Right lung (tissue), 2 donors: ENCODE measurements at regions not wholly inside any gene's neighbourhood (a gene's known extent, or its start where the extent isn't known, plus 50 kb on each side); places are given as distances from the start of the nearest gene placed in this dataset.
"Not testable (repeated sequence)": the region's sequence is repeated elsewhere in the genome, so short reads cannot be mapped to it uniquely, and the experiment has no call there.

Experiments used
- DNase-seq, 2 donors: peaks; one replicate each; pipeline ENCODE4 v3.0.0-alpha.2; 2013

GRCh38 chr18:60209042-60209441 lies 163.5 kb downstream of the MC4R start:
- no peak for DNase-seq

- DNase-seq = no peak
These were observed 169.9 kb downstream of the MC4R start for GRCh38 chr18:60202708-60203107.

- no peak for DNase-seq
These were observed 172.0 kb downstream of the MC4R start for GRCh38 chr18:60200558-60200957.

DNA sequence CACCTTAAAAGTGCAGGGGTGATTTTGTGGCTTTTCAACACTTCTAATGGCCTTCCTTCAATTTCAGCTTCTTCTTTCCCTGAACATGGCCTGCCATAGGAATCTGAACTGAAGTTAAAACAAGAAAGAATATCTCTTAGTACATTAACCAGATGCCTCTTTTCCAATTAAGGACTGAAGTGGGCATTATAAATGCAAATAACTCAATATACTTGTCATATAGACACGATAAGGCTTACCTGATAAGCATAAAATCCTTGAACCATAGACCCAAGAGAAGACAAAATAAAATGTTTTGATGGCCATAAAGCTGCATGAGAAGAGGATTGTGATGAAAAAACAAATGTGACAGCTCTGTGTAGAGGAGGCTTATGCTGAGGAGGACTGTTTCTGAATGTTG lies 173.1 kb downstream of the MC4R start:
- no peak for DNase-seq

DNA sequence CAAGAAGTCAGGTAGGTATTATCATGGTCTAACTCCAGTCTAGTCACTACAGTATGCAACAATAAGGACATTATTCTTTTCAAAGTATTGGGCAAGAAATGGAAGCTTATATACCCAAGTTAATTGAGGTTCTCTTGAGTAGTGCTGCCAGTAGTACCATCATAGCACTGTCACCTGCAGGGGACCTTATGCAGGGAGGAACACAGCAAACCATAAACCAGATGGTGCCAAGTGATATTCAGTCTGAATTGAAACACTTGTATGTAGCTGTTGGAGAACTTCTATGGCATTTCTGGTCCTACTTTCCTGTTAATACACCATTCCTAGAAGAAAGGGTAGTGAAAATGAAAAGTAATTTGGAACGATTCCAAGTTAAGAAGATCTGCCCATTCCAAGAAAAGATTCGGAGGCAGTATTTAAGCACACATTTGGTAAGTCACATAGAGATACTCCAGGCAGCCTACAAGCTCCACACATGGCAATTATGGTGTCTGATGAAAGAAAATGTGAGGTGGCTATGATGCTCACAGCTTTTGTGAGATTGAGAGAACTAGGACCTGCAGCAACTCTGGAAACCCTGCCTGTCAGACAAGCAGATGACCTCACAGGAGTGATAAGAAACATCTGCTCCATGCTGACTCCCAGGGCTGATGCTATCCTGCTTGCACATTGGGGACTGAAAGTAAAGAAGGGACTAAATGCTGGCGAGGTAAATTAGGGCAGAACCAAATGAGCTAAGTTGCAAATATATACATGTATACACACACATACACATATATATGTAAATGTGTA lies 174.7 kb downstream of the MC4R start:
- no peak for DNase-seq

DNA sequence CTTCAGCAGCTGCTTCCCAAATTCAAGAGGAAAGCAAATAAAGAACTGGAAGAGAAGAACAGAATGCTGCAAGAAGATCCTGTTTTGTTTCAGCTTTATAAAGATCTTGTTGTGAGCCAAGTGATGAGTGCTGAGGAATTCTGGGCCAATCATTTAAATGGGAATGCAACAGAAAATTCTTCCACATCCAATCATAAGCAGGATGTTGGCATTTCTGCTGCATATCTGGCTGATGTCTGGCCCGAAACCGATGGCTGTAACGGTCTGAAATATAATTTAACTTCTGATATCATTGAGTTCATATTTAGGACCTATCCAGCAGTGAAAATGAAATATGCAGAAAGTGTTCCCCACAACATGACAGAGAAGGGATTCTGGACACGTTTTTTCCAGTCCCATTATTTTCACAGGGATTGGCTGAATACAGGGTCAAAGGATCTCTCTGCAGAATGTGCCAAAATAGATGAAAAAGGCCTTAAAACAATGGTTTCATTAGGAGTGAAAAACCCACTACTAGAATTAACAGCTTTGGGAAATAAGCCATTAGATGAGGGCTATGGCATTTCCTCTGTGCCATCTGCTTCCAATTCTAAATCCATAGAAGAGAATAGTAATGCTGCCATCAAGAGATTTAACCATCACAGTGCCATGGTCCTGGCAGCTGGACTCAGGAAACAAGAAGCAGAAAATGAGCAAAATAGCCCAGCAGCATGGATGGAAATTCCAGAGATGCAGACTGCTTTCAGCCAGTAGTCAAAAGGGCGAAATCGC lies 175.6 kb downstream of the MC4R start:
- DNase-seq = no peak

DNA sequence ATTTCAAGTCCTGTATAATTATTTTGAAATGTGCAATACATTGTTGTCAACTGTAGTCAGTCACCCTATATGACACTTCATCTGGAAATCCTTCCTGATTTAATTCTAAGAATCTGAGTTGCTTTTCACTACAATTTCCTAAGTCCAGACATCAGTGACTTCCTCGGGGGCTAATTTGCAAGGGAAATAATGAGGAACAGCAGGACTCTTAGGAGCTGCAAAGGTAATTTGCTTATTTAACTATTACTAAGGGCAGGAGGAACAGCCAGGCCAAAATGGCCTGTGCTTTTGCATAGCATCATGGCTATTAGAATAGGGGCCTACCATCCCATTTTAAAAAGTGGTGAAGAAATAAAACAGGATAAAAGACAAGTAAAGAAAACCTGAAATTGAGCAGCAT lies 178.8 kb downstream of the MC4R start:
- no peak for DNase-seq

GRCh38 chr18:60191926-60192325 lies 180.6 kb downstream of the MC4R start:
- no peak for DNase-seq

- DNase-seq = peak; percentile 53 to 69
These were observed 182.7 kb downstream of the MC4R start for GRCh38 chr18:60189856-60190255.

GRCh38 chr18:60188958-60189357 lies 183.6 kb downstream of the MC4R start:
- DNase-seq = no peak

DNA sequence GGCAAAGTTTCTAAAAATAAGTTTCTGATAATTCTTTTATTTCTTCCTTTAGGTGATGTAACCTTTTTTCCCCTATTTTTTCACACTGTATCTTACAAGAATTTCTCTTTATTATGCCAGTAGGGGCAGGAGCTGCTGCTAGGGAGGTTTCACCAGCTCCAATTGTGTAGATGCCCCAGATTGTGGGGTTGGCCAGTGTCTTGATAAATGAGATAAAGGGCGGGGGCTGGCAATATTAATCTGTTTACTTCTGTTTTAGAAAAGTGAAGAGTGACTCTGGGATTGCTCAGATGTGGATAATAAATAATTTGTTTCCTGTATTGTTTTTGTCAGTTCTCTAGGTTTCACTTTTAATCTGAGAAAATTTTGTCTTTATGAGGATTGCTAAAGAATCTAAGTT lies 190.4 kb downstream of the MC4R start:
- no peak for DNase-seq

- DNase-seq = no peak
These were observed 191.9 kb downstream of the MC4R start for GRCh38 chr18:60180671-60181070.

DNA sequence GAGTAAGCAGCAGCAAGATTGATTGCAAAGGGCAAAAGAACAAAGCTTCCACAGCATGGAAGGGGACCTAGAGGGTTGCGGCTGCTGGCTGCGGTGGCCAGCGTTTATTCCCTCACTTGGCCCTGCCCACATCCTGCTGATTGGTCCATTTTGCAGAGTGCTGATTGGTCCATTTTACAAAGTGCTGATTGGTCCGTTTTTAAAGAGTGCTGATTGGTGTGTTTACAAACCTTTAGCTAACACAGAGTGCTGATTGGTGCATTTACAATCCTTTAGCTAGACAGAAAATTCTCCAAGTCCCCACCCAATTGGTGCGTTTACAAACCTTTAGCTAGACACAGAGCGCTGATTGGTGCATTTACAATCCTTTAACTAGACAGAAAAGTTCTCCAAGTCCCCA lies 194.4 kb downstream of the MC4R start:
- not testable (repeated sequence) for DNase-seq

- DNase-seq = no peak
These were observed 196.3 kb downstream of the MC4R start for GRCh38 chr18:60176259-60176658.

GRCh38 chr18:60174832-60175231 lies 197.7 kb downstream of the MC4R start:
- no peak for DNase-seq

DNA sequence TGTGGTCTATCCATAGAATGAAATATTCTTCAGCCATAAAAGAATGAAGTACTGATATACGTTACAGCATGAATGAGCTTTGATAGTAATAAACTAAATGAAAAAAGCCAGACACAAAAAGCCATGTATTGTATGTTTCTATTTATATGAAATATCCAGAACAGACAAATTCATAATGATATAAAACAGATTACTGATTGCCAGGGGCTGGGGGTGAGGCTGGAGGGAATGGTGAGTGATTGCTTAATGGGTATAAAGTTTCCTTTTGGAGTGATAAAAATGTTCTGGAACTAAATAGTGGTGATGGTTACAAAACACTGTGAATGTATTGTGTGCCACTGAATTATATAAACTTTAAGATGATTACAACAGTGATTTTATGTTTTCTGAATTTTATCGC lies 200.5 kb downstream of the MC4R start:
- no peak for DNase-seq

DNA sequence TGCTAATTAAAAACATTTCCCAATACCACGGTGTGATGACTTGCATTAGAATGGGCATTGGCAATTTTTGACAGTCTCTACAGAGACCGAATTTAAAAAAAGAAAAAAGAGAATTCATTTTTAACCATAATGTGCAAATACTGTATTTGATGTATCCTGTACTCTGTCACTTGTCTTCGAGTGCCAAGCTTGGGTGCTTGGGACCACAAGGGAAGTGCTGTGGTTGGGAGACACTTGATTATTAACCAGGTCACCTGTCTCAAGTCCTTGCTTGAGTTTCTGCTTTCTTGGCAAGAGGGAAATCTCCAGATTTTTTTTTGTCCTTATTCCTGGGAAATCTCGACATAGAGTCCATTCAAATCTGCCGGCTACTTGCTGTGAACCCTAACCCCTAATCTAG lies 209.0 kb downstream of the MC4R start:
- no peak for DNase-seq

DNA sequence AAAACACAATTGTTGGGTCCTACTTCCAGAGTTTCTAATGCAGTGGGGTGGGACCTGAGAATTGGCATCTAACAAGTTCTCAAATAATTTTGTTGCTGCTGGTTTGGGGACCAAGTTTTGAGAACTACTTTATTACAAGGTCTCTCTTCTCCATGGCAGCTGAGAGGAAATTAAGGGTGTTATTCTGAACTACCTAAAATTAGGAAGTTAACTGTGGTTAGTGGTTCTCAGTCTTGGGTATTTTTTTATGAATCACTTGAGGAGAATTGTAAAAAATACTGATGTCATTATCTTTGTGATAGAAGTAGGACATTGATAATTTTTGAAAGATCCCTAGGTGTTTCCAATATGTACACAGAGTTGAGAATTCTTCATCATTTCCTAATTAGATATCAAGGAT lies 210.2 kb downstream of the MC4R start:
- no peak for DNase-seq

DNA sequence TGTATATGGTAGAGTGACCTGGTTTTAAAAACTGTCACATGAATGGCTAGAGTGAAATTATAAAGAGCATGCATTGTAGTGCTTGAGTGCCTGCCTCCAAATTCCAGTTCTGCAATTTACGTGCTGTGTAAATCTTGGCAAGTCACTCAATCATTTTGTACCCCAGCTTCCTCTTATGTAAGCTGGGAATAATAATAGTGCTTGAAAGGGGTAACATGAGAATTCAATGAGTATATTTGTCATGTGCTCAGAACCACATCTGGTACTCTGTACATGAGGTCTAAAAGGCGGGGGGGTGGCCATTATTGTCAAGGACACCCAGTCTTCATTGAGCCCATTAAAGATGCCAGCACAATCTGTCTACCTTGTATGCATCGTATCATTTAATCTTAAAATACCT lies 214.8 kb downstream of the MC4R start:
- no peak for DNase-seq

- peak; percentile 10 to 18 for DNase-seq
These were observed 219.2 kb downstream of the MC4R start for GRCh38 chr18:60153376-60153775.

- no peak for DNase-seq
These were observed 223.3 kb downstream of the MC4R start for GRCh38 chr18:60149316-60149715.

- peak in 1 of 2 donors; percentile 11 for DNase-seq
These were observed 225.3 kb downstream of the MC4R start for GRCh38 chr18:60147323-60147722.

DNA sequence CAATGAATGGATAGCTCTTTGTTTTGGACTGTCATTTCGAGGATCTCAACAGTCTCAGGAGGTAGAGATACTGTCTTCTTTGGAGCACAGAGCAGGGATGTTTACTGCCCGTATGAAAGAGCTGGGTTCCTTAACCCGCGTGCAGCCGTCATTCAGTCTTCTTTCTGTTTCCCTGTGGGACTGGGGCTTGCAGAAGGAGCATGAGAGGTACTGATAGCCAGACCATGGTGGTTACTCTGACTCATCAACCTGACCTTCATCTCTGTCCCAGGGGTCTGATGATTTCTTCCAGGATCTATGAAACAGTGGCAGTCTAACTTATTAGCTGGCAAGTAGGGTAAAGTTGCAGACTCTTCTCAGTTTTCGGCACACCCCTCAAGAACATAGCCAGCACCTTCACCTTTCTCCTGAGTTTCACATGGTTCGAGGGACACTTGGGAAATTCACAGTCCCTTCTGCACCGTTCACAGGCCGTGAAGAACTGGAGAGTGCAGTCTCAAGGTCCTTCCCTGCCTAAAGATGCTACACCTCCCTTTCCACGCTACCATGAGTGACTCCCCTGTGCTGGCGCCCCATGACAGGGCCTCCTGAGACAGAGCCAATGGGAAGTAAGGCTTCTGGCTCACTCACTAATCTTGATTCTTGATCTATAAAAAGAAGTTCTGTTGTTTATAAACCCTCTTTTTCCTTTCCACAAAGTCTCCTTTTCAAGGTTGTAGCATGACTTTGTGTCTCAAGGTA lies 226.2 kb downstream of the MC4R start:
- DNase-seq = no peak
